ENCODE measurements at regions not wholly inside any gene's neighbourhood (a gene's known extent, or its start where the extent isn't known, plus 50 kb on each side); places are given as distances from the start of the nearest gene placed in this dataset.
A peak's percentile ranks its signal among the peaks of the same experiment; 100 is the strongest.

DNA sequence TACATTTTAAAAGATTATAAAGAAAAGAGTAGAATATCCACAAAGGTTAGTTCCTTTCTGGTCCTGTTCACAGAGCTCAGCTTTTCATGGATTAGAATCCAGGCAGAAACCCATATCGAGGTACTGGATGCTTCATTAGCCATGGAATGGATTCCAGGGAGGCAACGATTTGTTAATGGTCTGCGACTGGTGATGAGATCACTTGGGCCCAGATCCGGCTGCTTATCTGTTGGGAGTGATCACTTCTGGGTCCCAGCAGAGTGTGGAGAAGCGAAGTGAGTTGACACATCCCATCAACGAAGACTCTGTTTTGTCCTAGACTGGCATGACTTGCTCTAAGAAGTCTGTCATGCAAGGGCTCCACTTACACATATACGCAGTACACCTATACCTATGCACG, 165.8 kb downstream of the MAF start:
- DNase-seq (no peak), ATAC-seq (ENCODE audit: insufficient read depth, low FRiP score) (no peak)
- no peaks in the 10 kb centered on the region for H3K9me3 ChIP-seq (ENCODE audit: control insufficient read depth in 4 of 4, insufficient read depth in 3 of 4, low read length in 3 of 4)
- H3K27ac ChIP-seq (ENCODE audit: low read depth in 1 of 2, low read length in 1 of 2): no peak overlapping the region
- no peak overlapping the region for H3K9ac ChIP-seq (ENCODE audit: insufficient read depth in 1 of 2, low read length in 2 of 2)
- 96% methylated on average over 8 of the region's 8 CpGs for WGBS, 2 donors
- no peaks in the 10 kb centered on the region for H3K36me3 ChIP-seq (ENCODE audit: control insufficient read depth in 4 of 4, insufficient read depth in 4 of 4, low read length in 4 of 4)
- peaks cover 0 to 11% (median 6%) of the 10 kb centered on the region in 5 donors for H3K4me1 ChIP-seq (ENCODE audit: control insufficient read depth in 5 of 5, insufficient read depth in 5 of 5, low read length in 5 of 5)
- TF ChIP-seq, protein P1, sequence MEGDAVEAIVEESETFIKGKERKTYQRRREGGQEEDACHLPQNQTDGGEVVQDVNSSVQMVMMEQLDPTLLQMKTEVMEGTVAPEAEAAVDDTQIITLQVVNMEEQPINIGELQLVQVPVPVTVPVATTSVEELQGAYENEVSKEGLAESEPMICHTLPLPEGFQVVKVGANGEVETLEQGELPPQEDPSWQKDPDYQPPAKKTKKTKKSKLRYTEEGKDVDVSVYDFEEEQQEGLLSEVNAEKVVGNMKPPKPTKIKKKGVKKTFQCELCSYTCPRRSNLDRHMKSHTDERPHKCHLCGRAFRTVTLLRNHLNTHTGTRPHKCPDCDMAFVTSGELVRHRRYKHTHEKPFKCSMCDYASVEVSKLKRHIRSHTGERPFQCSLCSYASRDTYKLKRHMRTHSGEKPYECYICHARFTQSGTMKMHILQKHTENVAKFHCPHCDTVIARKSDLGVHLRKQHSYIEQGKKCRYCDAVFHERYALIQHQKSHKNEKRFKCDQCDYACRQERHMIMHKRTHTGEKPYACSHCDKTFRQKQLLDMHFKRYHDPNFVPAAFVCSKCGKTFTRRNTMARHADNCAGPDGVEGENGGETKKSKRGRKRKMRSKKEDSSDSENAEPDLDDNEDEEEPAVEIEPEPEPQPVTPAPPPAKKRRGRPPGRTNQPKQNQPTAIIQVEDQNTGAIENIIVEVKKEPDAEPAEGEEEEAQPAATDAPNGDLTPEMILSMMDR (IDR thresholded peaks at IDR 0.05; ENCODE audit: control extremely low read depth, extremely low read depth): no peak
- H3K27me3 ChIP-seq (ENCODE audit: control insufficient read depth in 3 of 3, insufficient read depth in 3 of 3, low read length in 2 of 3): no peaks in the 10 kb centered on the region
- H3K4me3 ChIP-seq: no peak overlapping the region

DNA sequence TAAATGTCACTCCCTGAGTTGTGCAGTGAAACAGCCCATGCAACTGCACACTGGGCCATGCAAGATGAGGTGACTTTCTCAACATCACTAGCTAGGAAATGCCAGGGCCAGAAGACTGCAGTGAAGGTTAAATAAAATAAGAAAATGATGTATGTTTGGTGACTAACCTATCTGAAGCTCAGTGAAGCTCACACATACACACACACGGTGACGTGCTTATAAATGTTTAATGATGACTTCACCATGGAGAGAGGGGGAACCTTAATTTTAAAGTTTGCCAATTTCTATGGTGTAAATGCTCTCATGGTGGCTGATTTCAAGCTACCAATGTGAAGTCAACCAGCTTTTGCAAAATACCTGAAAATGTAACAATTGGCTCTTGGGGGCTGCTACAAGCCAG, 166.4 kb downstream of the MAF start:
- no peaks in the 10 kb centered on the region for H3K36me3 ChIP-seq (ENCODE audit: control insufficient read depth in 4 of 4, insufficient read depth in 4 of 4, low read length in 4 of 4)
- no peak for DNase-seq
- H3K27me3 ChIP-seq (ENCODE audit: control insufficient read depth in 3 of 3, insufficient read depth in 3 of 3, low read length in 2 of 3): no peaks in the 10 kb centered on the region
- no peak overlapping the region for H3K27ac ChIP-seq (ENCODE audit: low read depth in 1 of 2, low read length in 1 of 2)
- H3K4me3 ChIP-seq: no peak overlapping the region
- WGBS, 2 donors: 94 to 99% methylated on average over 2 of the region's 2 CpGs
- no peak overlapping the region for H3K9ac ChIP-seq (ENCODE audit: insufficient read depth in 1 of 2, low read length in 2 of 2)
- no peaks in the 10 kb centered on the region for H3K9me3 ChIP-seq (ENCODE audit: control insufficient read depth in 4 of 4, insufficient read depth in 3 of 4, low read length in 3 of 4)
- H3K4me1 ChIP-seq (ENCODE audit: control insufficient read depth in 5 of 5, insufficient read depth in 5 of 5, low read length in 5 of 5): peaks cover 0 to 17% (median 7%) of the 10 kb centered on the region in 5 donors
- TF ChIP-seq, protein P1 (IDR thresholded peaks at IDR 0.05; ENCODE audit: control extremely low read depth, extremely low read depth): no peak
- no peak for ATAC-seq (ENCODE audit: insufficient read depth, low FRiP score)

DNA sequence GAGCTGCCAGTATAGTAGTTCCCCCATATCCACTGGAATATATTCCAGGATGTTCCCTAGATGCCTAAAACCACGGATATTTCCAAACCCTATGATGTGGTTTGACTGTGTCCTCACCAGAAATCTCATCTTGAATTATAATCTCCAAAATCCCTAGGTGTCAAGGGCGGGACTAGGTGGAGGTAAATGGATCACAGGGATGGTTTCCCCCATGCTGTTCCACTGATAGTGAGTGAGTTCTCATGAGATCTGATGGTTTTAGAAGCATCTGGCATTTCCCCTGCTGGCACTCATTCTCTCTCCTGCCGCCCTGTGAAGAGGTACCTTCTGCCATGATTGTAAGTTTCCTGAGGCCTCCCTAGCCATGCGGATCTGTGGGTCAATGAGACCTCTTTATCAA, 168.6 kb downstream of the MAF start:
- TF ChIP-seq, protein P1 (IDR thresholded peaks at IDR 0.05; ENCODE audit: control extremely low read depth, extremely low read depth): no peak
- 90 to 96% methylated on average over 4 of the region's 4 CpGs for WGBS, 2 donors
- H3K9ac ChIP-seq (ENCODE audit: insufficient read depth in 1 of 2, low read length in 2 of 2): no peak overlapping the region
- H3K4me3 ChIP-seq: no peak overlapping the region
- no peaks in the 10 kb centered on the region for H3K9me3 ChIP-seq (ENCODE audit: control insufficient read depth in 4 of 4, insufficient read depth in 3 of 4, low read length in 3 of 4)
- ATAC-seq (ENCODE audit: insufficient read depth, low FRiP score) (no peak), DNase-seq (no peak)
- H3K27me3 ChIP-seq (ENCODE audit: control insufficient read depth in 3 of 3, insufficient read depth in 3 of 3, low read length in 2 of 3): no peaks in the 10 kb centered on the region
- H3K27ac ChIP-seq (ENCODE audit: low read depth in 1 of 2, low read length in 1 of 2): no peak overlapping the region
- H3K4me1 ChIP-seq (ENCODE audit: control insufficient read depth in 5 of 5, insufficient read depth in 5 of 5, low read length in 5 of 5): peaks cover 0 to 17% (median 5%) of the 10 kb centered on the region in 5 donors
- no peaks in the 10 kb centered on the region for H3K36me3 ChIP-seq (ENCODE audit: control insufficient read depth in 4 of 4, insufficient read depth in 4 of 4, low read length in 4 of 4)

DNA sequence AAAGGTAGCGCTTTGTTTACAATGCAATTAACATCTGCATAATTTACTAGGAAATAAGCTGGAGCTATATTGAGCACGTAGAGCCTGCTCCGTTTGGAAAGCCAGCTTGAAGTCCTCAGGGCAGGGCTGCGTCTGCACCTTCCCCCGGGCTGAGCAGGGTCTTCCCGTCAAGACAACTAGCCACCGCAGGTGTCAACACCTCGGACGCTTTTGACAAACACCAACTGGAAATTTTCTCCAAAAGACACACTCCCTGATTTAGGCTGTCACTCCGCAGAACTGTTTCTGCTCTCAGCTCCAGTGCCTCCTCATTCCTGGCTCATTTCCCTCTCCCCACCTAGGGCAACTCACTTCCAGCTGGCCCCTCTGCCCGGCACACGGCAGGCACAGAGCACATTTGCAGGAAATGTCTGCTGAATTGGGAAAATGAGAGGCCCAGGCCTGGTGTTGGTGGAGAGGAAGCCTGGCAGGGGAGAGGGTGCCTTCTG, 170.3 kb downstream of the MAF start:
- no peak overlapping the region for H3K27ac ChIP-seq (ENCODE audit: low read depth in 1 of 2, low read length in 1 of 2)
- no peaks in the 10 kb centered on the region for H3K27me3 ChIP-seq (ENCODE audit: control insufficient read depth in 3 of 3, insufficient read depth in 3 of 3, low read length in 2 of 3)

More for the DNA sequence above, 170.3 kb downstream of the MAF start:
- H3K9ac ChIP-seq (ENCODE audit: insufficient read depth in 1 of 2, low read length in 2 of 2): no peak overlapping the region
- WGBS, 2 donors: 67 to 68% methylated on average over 12 of the region's 12 CpGs
- no peak overlapping the region for H3K4me3 ChIP-seq
- H3K9me3 ChIP-seq (ENCODE audit: control insufficient read depth in 4 of 4, insufficient read depth in 3 of 4, low read length in 3 of 4): no peaks in the 10 kb centered on the region
- H3K36me3 ChIP-seq (ENCODE audit: control insufficient read depth in 4 of 4, insufficient read depth in 4 of 4, low read length in 4 of 4): no peaks in the 10 kb centered on the region
- no peak for ATAC-seq (ENCODE audit: insufficient read depth, low FRiP score)
- TF ChIP-seq, protein P1 (IDR thresholded peaks at IDR 0.05; ENCODE audit: control extremely low read depth, extremely low read depth): no peak
- H3K4me1 ChIP-seq (ENCODE audit: control insufficient read depth in 5 of 5, insufficient read depth in 5 of 5, low read length in 5 of 5): peaks cover 0 to 17% (median 5%) of the 10 kb centered on the region in 5 donors
- peak in 1 of 3 donors; percentile 18 for DNase-seq

All from lung (tissue), 11 donors.